Activated T-helper 2 cell treated with anti-CD3 and anti-CD28 coated beads, Interferon-gamma antibody, Interleukin-2, Interleukin-4, amounts not matched to agents 10 μg/mL and 5 μg/mL and 100 μg/mL, durations not matched to agents 14 hours and 24 hours and 36 hours (primary cell): ENCODE measurements at regions not wholly inside any gene's neighbourhood (a gene's known extent, or its start where the extent isn't known, plus 50 kb on each side); places are given as distances from the start of the nearest gene placed in this dataset.
"Not testable (repeated sequence)": the region's sequence is repeated elsewhere in the genome, so short reads cannot be mapped to it uniquely, and the experiment has no call there.

Experiments used
- DNase-seq: peaks from one replicate; pipeline ENCODE4 v3.0.0; 2021; ENCODE audit warnings: low spot score
- H3K27ac Mint-ChIP-seq: one replicate; pipeline ENCODE4 v1.8.0; 2021; ENCODE audit warnings: mixed read lengths
- H3K27me3 Mint-ChIP-seq: one replicate; pipeline ENCODE4 v1.8.0; 2021; ENCODE audit warnings: low read depth, mixed read lengths
- H3K36me3 Mint-ChIP-seq: one replicate; pipeline ENCODE4 v1.8.0; 2021; ENCODE audit warnings: low read depth, mixed read lengths
- H3K4me1 Mint-ChIP-seq: one replicate; pipeline ENCODE4 v1.8.0; 2021; ENCODE audit warnings: low read depth, mixed read lengths
- H3K4me3 Mint-ChIP-seq: one replicate; pipeline ENCODE4 v1.8.0; 2021; ENCODE audit warnings: low read depth, mild to moderate bottlenecking, moderate library complexity, mixed read lengths
- H3K9me3 Mint-ChIP-seq: one replicate; pipeline ENCODE4 v1.8.0; 2021; ENCODE audit warnings: mixed read lengths
- intact Hi-C: fragments of 100-400 bp; cut with micrococcal nuclease; formaldehyde crosslinking; loops from one replicate; pipeline ENCODE4 v1.15.1; 2023

- DNase-seq, H3K36me3 Mint-ChIP-seq, intact Hi-C loops, H3K27me3 Mint-ChIP-seq, H3K4me1 Mint-ChIP-seq, H3K4me3 Mint-ChIP-seq, H3K27ac Mint-ChIP-seq: not testable (repeated sequence)
- peaks cover 19% of the 10 kb centered on the region for H3K9me3 Mint-ChIP-seq
Observed at GRCh38 chr13:107926515-107926914, 288.8 kb downstream of the LIG4 start.

GRCh38 chr13:107916902-107917301, 298.4 kb downstream of the LIG4 start:
- H3K4me3 Mint-ChIP-seq, DNase-seq, H3K27ac Mint-ChIP-seq, H3K4me1 Mint-ChIP-seq, intact Hi-C loops, H3K36me3 Mint-ChIP-seq, H3K27me3 Mint-ChIP-seq: not testable (repeated sequence)
- H3K9me3 Mint-ChIP-seq = peaks cover 10% of the 10 kb centered on the region

- Mint-ChIP-seq H3K4me1 (no peaks in the 10 kb centered on the region), H3K4me3 (no peak overlapping the region), H3K27me3 (no peaks in the 10 kb centered on the region), H3K9me3 (peaks cover 23% of the 10 kb centered on the region), H3K36me3 (no peaks in the 10 kb centered on the region), H3K27ac (no peak overlapping the region)
- no peak for DNase-seq
- intact Hi-C loops = no loop called here
Observed at GRCh38 chr13:107912745-107913144, 302.6 kb downstream of the LIG4 start.

GRCh38 chr13:107907065-107907805, 308.1 kb downstream of the LIG4 start:
- H3K27ac Mint-ChIP-seq = no peak overlapping the region
- H3K36me3 Mint-ChIP-seq = no peaks in the 10 kb centered on the region
- H3K4me1 Mint-ChIP-seq = no peaks in the 10 kb centered on the region
- DNase-seq = no peak
- H3K27me3 Mint-ChIP-seq = no peaks in the 10 kb centered on the region
- peaks cover 21% of the 10 kb centered on the region for H3K9me3 Mint-ChIP-seq
- intact Hi-C loops = no loop called here
- H3K4me3 Mint-ChIP-seq = no peak overlapping the region

- intact Hi-C loops = no loop called here
Observed at GRCh38 chr13:107906131-107906530, 309.2 kb downstream of the LIG4 start.

GRCh38 chr13:107901996-107902562, 313.3 kb downstream of the LIG4 start:
- no peak for DNase-seq
- no peak overlapping the region for H3K27ac Mint-ChIP-seq
- no peaks in the 10 kb centered on the region for H3K4me1 Mint-ChIP-seq
- no peaks in the 10 kb centered on the region for H3K27me3 Mint-ChIP-seq
- no peak overlapping the region for H3K4me3 Mint-ChIP-seq
- no peaks in the 10 kb centered on the region for H3K36me3 Mint-ChIP-seq
- H3K9me3 Mint-ChIP-seq = no peaks in the 10 kb centered on the region
- intact Hi-C loops = no loop called here

More at GRCh38 chr13:107906131-107906530, 309.2 kb downstream of the LIG4 start:
- Mint-ChIP-seq H3K36me3 (no peaks in the 10 kb centered on the region), H3K27me3 (no peaks in the 10 kb centered on the region), H3K4me3 (no peak overlapping the region), H3K9me3 (peaks cover 11% of the 10 kb centered on the region), H3K27ac (no peak overlapping the region), H3K4me1 (no peaks in the 10 kb centered on the region)
- DNase-seq = no peak

- peaks cover 3% of the 10 kb centered on the region for H3K9me3 Mint-ChIP-seq
- intact Hi-C loops = no loop called here
- no peak for DNase-seq
- no peaks in the 10 kb centered on the region for H3K36me3 Mint-ChIP-seq
- no peaks in the 10 kb centered on the region for H3K27me3 Mint-ChIP-seq
- H3K4me1 Mint-ChIP-seq = no peaks in the 10 kb centered on the region
- H3K4me3 Mint-ChIP-seq = no peak overlapping the region
- H3K27ac Mint-ChIP-seq = no peak overlapping the region
Observed at GRCh38 chr13:107901230-107901629, 314.1 kb downstream of the LIG4 start.

- H3K27me3 Mint-ChIP-seq = no peaks in the 10 kb centered on the region
- intact Hi-C loops = no loop called here
- H3K9me3 Mint-ChIP-seq = peaks cover 4% of the 10 kb centered on the region
- H3K27ac Mint-ChIP-seq = no peak overlapping the region
- DNase-seq = no peak
- no peaks in the 10 kb centered on the region for H3K36me3 Mint-ChIP-seq
- H3K4me3 Mint-ChIP-seq = no peak overlapping the region
- no peaks in the 10 kb centered on the region for H3K4me1 Mint-ChIP-seq
Observed at GRCh38 chr13:107900775-107901174, 314.6 kb downstream of the LIG4 start.

GRCh38 chr13:107886118-107886517, 329.2 kb downstream of the LIG4 start:
- Mint-ChIP-seq H3K9me3 (no peaks in the 10 kb centered on the region), H3K27ac (no peak overlapping the region), H3K36me3 (no peaks in the 10 kb centered on the region), H3K4me3 (no peak overlapping the region), H3K4me1 (no peaks in the 10 kb centered on the region), H3K27me3 (no peaks in the 10 kb centered on the region)
- DNase-seq = no peak
- intact Hi-C loops = no loop called here

- Mint-ChIP-seq H3K36me3 (no peaks in the 10 kb centered on the region), H3K9me3 (no peaks in the 10 kb centered on the region), H3K4me1 (no peaks in the 10 kb centered on the region), H3K27me3 (no peaks in the 10 kb centered on the region), H3K4me3 (no peak overlapping the region), H3K27ac (no peak overlapping the region)
- DNase-seq = no peak
- intact Hi-C loops = no loop called here
Observed at GRCh38 chr13:107884564-107884963, 330.8 kb downstream of the LIG4 start.

- no peak for DNase-seq
- intact Hi-C loops = no loop called here
- H3K4me1 Mint-ChIP-seq = no peaks in the 10 kb centered on the region
- H3K27ac Mint-ChIP-seq = no peak overlapping the region
- H3K36me3 Mint-ChIP-seq = no peaks in the 10 kb centered on the region
- H3K9me3 Mint-ChIP-seq = no peaks in the 10 kb centered on the region
- H3K4me3 Mint-ChIP-seq = no peak overlapping the region
- H3K27me3 Mint-ChIP-seq = no peaks in the 10 kb centered on the region
Observed at GRCh38 chr13:107883561-107884175, 331.7 kb downstream of the LIG4 start.

GRCh38 chr13:107882708-107883560, 332.4 kb downstream of the LIG4 start:
- no peak for DNase-seq
- no peak overlapping the region for H3K27ac Mint-ChIP-seq
- no peaks in the 10 kb centered on the region for H3K36me3 Mint-ChIP-seq
- no peaks in the 10 kb centered on the region for H3K27me3 Mint-ChIP-seq
- no peaks in the 10 kb centered on the region for H3K4me1 Mint-ChIP-seq
- H3K4me3 Mint-ChIP-seq = no peak overlapping the region
- H3K9me3 Mint-ChIP-seq = no peaks in the 10 kb centered on the region
- intact Hi-C loops = no loop called here

- DNase-seq = no peak
- no peaks in the 10 kb centered on the region for H3K4me1 Mint-ChIP-seq
- intact Hi-C loops = no loop called here
- no peak overlapping the region for H3K27ac Mint-ChIP-seq
- no peaks in the 10 kb centered on the region for H3K9me3 Mint-ChIP-seq
- H3K4me3 Mint-ChIP-seq = no peak overlapping the region
- no peaks in the 10 kb centered on the region for H3K36me3 Mint-ChIP-seq
- no peaks in the 10 kb centered on the region for H3K27me3 Mint-ChIP-seq
Observed at GRCh38 chr13:107881362-107881761, 334.0 kb downstream of the LIG4 start.
